Psoas muscle (tissue), 7 donors: ENCODE measurements at regions not wholly inside any gene's neighbourhood (a gene's known extent, or its start where the extent isn't known, plus 50 kb on each side); places are given as distances from the start of the nearest gene placed in this dataset.
A peak's percentile ranks its signal among the peaks of the same experiment; 100 is the strongest.

ENCODE experiments used
- ATAC-seq, 4 donors: fragments of 200-7000 bp; cut with Tn5 transposase; one replicate each; pipeline ENCODE4 v1.9.1; 2020; ENCODE audit warnings: moderate library complexity in 3 of 4, mild to moderate bottlenecking in 2 of 4
- DNase-seq, 2 donors: peaks; one replicate each; pipeline ENCODE4 v3.0.0-alpha.2; 2020
- H3K27ac ChIP-seq: fragments of 200-600 bp; one replicate; pipeline ENCODE4 v1.8.0; 2022
- H3K27me3 ChIP-seq, 3 donors: fragments of 200-600 bp in 1 of 3; one replicate each; pipeline versions ENCODE4 v1.6.1 to v1.8.0; 2013 to 2022; ENCODE audit warnings: low read length in 2 of 3, mild to moderate bottlenecking in 2 of 3, moderate library complexity in 1 of 3; ENCODE audit not compliant: insufficient read depth in 3 of 3
- H3K36me3 ChIP-seq, 2 donors: fragments of 200-600 bp in 1 of 2; one replicate each; pipeline versions ENCODE4 v1.6.1 to v1.8.0; 2013 to 2022; ENCODE audit warnings: low read depth in 1 of 2, mild to moderate bottlenecking in 1 of 2, moderate library complexity in 1 of 2; ENCODE audit not compliant: insufficient read depth in 1 of 2
- H3K4me1 ChIP-seq: fragments of 200-600 bp; one replicate; pipeline ENCODE4 v1.8.0; 2022
- H3K4me3 ChIP-seq: fragments of 200-600 bp; one replicate; pipeline ENCODE4 v1.8.0; 2022; ENCODE audit warnings: mild to moderate bottlenecking
- H3K9me3 ChIP-seq: fragments of 200-600 bp; one replicate; pipeline ENCODE4 v1.8.0; 2022
- CTCF ChIP-seq: fragments of 200-600 bp; IDR thresholded peaks from one replicate; pipeline ENCODE4 v1.8.0; 2022; ENCODE audit warnings: antibody characterized with exemption
- WGBS, 3 donors: extraction: QIAGEN DNeasy Blood & Tissue Kit; methylation state at CpG; one replicate each; pipeline versions ENCODE4 v1.1.6 to v1.1.7; 2013; 5-methylcytosine and 5-hydroxymethylcytosine counted together
- intact Hi-C, 2 donors: fragments of 100-400 bp; cut with DNase I; formaldehyde crosslinking; loops; one replicate each; pipeline versions ENCODE4 v1.11.0 to v1.14.2; 2022
- donor health status: healthy with polysubstance abuse.
- donor health status: DM: no; HTN: no; CAD: no; lungs with moderate emphysema.
- donor health status: Bipolar disorder and iron deficiency.
- donor health status: healthy.
- donor health status: DM: yes; HTN: yes; CAD: no.
- donor health status: DM: no; HTN: no; CAD: no.
- donor health status: DM: yes; HTN: yes; CAD: no.

- ATAC-seq: no peak
- intact Hi-C loops: no loop called here
- H3K27me3 ChIP-seq: no peaks in the 10 kb centered on the region
- 42 to 61% (median 54%) methylated on average over 3 of the region's 3 CpGs for WGBS, 3 donors
- no peak overlapping the region for H3K27ac ChIP-seq
- no peak for DNase-seq
- TF ChIP-seq CTCF: no peak
- H3K4me1 ChIP-seq: no peaks in the 10 kb centered on the region
- no peaks in the 10 kb centered on the region for H3K36me3 ChIP-seq
- no peak overlapping the region for H3K4me3 ChIP-seq
- no peaks in the 10 kb centered on the region for H3K9me3 ChIP-seq
Measured at GRCh38 chr2:63658176-63658968, 69.6 kb downstream of the MDH1 start.

GRCh38 chr2:63660060-63660459 lies 71.3 kb downstream of the MDH1 start:
- H3K36me3 ChIP-seq: no peaks in the 10 kb centered on the region
- intact Hi-C loops: loop anchor here in 1 of 2 donors (10.0 kb wide), 1 partner anchor 1245 kb away; no protein-coding TSS in a partner anchor
- DNase-seq: no peak
- no peak for ATAC-seq
- no peaks in the 10 kb centered on the region for H3K4me1 ChIP-seq
- no peaks in the 10 kb centered on the region for H3K27me3 ChIP-seq
- no peak overlapping the region for H3K27ac ChIP-seq
- H3K4me3 ChIP-seq: no peak overlapping the region
- no peak for TF ChIP-seq CTCF
- no peaks in the 10 kb centered on the region for H3K9me3 ChIP-seq

GRCh38 chr2:63661076-63661475 lies 72.3 kb downstream of the MDH1 start:
- no peak for TF ChIP-seq CTCF
- intact Hi-C loops: loop anchor here in 1 of 2 donors (10.0 kb wide), 1 partner anchor 1244 kb away; no protein-coding TSS in a partner anchor
- no peaks in the 10 kb centered on the region for H3K27me3 ChIP-seq
- no peak for DNase-seq
- H3K9me3 ChIP-seq: no peaks in the 10 kb centered on the region
- no peak for ATAC-seq
- no peaks in the 10 kb centered on the region for H3K4me1 ChIP-seq
- no peak overlapping the region for H3K4me3 ChIP-seq
- no peaks in the 10 kb centered on the region for H3K36me3 ChIP-seq
- H3K27ac ChIP-seq: no peak overlapping the region

- ATAC-seq: peak in 3 of 4 donors; percentile 54 to 78 (median 68)
- H3K4me1 ChIP-seq: no peaks in the 10 kb centered on the region
- no peaks in the 10 kb centered on the region for H3K9me3 ChIP-seq
- 69 to 81% (median 76%) methylated on average over 3 of the region's 3 CpGs for WGBS, 3 donors
- intact Hi-C loops: loop anchor here in 1 of 2 donors (10.0 kb wide), 1 partner anchor 1243 kb away; no protein-coding TSS in a partner anchor
- H3K27me3 ChIP-seq: no peaks in the 10 kb centered on the region
- DNase-seq: no peak
- no peak overlapping the region for H3K27ac ChIP-seq
- H3K36me3 ChIP-seq: no peaks in the 10 kb centered on the region
- no peak for TF ChIP-seq CTCF
- H3K4me3 ChIP-seq: no peak overlapping the region
Measured at GRCh38 chr2:63662028-63662804, 73.5 kb downstream of the MDH1 start.
